ENCODE measurements at regions not wholly inside any gene's neighbourhood (a gene's known extent, or its start where the extent isn't known, plus 50 kb on each side); places are given as distances from the start of the nearest gene placed in this dataset.
A peak's percentile ranks its signal among the peaks of the same experiment; 100 is the strongest.

GRCh38 chr3:161560008-161560637 lies 63.5 kb downstream of the OTOL1 start:
- peaks cover 0 to 7% (median 0%) of the 10 kb centered on the region in 5 donors for H3K4me1 ChIP-seq (ENCODE audit: control insufficient read depth in 5 of 5, insufficient read depth in 5 of 5, low read length in 5 of 5)
- no peak for TF ChIP-seq CTCF (IDR thresholded peaks at IDR 0.05; ENCODE audit: control extremely low read depth, extremely low read depth)
- no peak for ATAC-seq (ENCODE audit: insufficient read depth, low FRiP score)

GRCh38 chr3:161567577-161568361 lies 71.2 kb downstream of the OTOL1 start:
- WGBS, 2 donors: 70 to 78% methylated on average over 5 of the region's 5 CpGs
- no peak overlapping the region for H3K27ac ChIP-seq (ENCODE audit: low read depth in 1 of 2, low read length in 1 of 2)
- ATAC-seq (ENCODE audit: insufficient read depth, low FRiP score) (no peak), DNase-seq (no peak)
- no peaks in the 10 kb centered on the region for H3K9me3 ChIP-seq (ENCODE audit: control insufficient read depth in 4 of 4, insufficient read depth in 3 of 4, low read length in 3 of 4)
- no peak overlapping the region for H3K4me3 ChIP-seq
- TF ChIP-seq CTCF (IDR thresholded peaks at IDR 0.05; ENCODE audit: control extremely low read depth, extremely low read depth): no peak
- no peak overlapping the region for H3K9ac ChIP-seq (ENCODE audit: insufficient read depth in 1 of 2, low read length in 2 of 2)
- H3K27me3 ChIP-seq (ENCODE audit: control insufficient read depth in 3 of 3, insufficient read depth in 3 of 3, low read length in 2 of 3): no peaks in the 10 kb centered on the region
- no peaks in the 10 kb centered on the region for H3K4me1 ChIP-seq (ENCODE audit: control insufficient read depth in 5 of 5, insufficient read depth in 5 of 5, low read length in 5 of 5)
- H3K36me3 ChIP-seq (ENCODE audit: control insufficient read depth in 4 of 4, insufficient read depth in 4 of 4, low read length in 4 of 4): no peaks in the 10 kb centered on the region

More at GRCh38 chr3:161560008-161560637, 63.5 kb downstream of the OTOL1 start:
- WGBS, 2 donors: 26 to 34% methylated on average over 14 of the region's 14 CpGs
- H3K9me3 ChIP-seq (ENCODE audit: control insufficient read depth in 4 of 4, insufficient read depth in 3 of 4, low read length in 3 of 4): no peaks in the 10 kb centered on the region
- peak; percentile 65 to 83 (median 80) for DNase-seq
- H3K27me3 ChIP-seq (ENCODE audit: control insufficient read depth in 3 of 3, insufficient read depth in 3 of 3, low read length in 2 of 3): peaks cover 0 to 4% (median 2%) of the 10 kb centered on the region in 3 donors
- no peak overlapping the region for H3K9ac ChIP-seq (ENCODE audit: insufficient read depth in 1 of 2, low read length in 2 of 2)
- H3K4me3 ChIP-seq: no peak overlapping the region
- no peak overlapping the region for H3K27ac ChIP-seq (ENCODE audit: low read depth in 1 of 2, low read length in 1 of 2)
- no peaks in the 10 kb centered on the region for H3K36me3 ChIP-seq (ENCODE audit: control insufficient read depth in 4 of 4, insufficient read depth in 4 of 4, low read length in 4 of 4)

GRCh38 chr3:161568671-161569070 lies 72.1 kb downstream of the OTOL1 start:
- no peak for DNase-seq
- ATAC-seq (ENCODE audit: insufficient read depth, low FRiP score): no peak
- Histone ChIP-seq H3K27ac (ENCODE audit: low read depth in 1 of 2, low read length in 1 of 2) (no peak overlapping the region), H3K4me3 (no peak overlapping the region), H3K9ac (ENCODE audit: insufficient read depth in 1 of 2, low read length in 2 of 2) (no peak overlapping the region), H3K9me3 (ENCODE audit: control insufficient read depth in 4 of 4, insufficient read depth in 3 of 4, low read length in 3 of 4) (no peaks in the 10 kb centered on the region), H3K36me3 (ENCODE audit: control insufficient read depth in 4 of 4, insufficient read depth in 4 of 4, low read length in 4 of 4) (no peaks in the 10 kb centered on the region), H3K4me1 (ENCODE audit: control insufficient read depth in 5 of 5, insufficient read depth in 5 of 5, low read length in 5 of 5) (no peaks in the 10 kb centered on the region), H3K27me3 (ENCODE audit: control insufficient read depth in 3 of 3, insufficient read depth in 3 of 3, low read length in 2 of 3) (no peaks in the 10 kb centered on the region)
- no peak for TF ChIP-seq CTCF (IDR thresholded peaks at IDR 0.05; ENCODE audit: control extremely low read depth, extremely low read depth)
- WGBS, 2 donors: 77 to 89% methylated on average over 2 of the region's 2 CpGs
